HCT116 (cell line): ENCODE measurements at regions not wholly inside any gene's neighbourhood (a gene's known extent, or its start where the extent isn't known, plus 50 kb on each side); places are given as distances from the start of the nearest gene placed in this dataset.

Experiments
- ATAC-seq: fragments of 200-7000 bp; cut with Tn5 transposase; 2 replicates; pipeline ENCODE4 v1.9.1; 2020; ENCODE audit warnings: mild to moderate bottlenecking, moderate library complexity
- BruUV-seq: library from RNA; stranded (reverse); fragments of 400-500 nt; replicated peaks from 2 replicates; lab custom pipeline; 2021; lab: Mats Ljungman, UMichigan
- CTCF ChIA-PET: fragments of 300-600 bp; sonication (Branson Sonifier 250); formaldehyde crosslinking; loops from one replicate; lab custom pipeline; 2021; ENCODE audit warnings: antibody characterized with exemption; lab: Charles Lee
- POLR2A ChIA-PET: fragments of 300-600, 350-600 bp; sonication (Branson Sonifier 250); formaldehyde crosslinking; loops from one replicate; lab custom pipeline; 2021; ENCODE audit warnings: antibody characterized with exemption; lab: Charles Lee
- RAD21 ChIA-PET, 2 experiments: fragments of 300-600 bp; sonication (Branson Sonifier 250); formaldehyde crosslinking; loops; one replicate each; lab custom pipeline; 2023; ENCODE audit warnings: low total read pairs in 2 of 2; ENCODE audit not compliant: uncharacterized antibody in 2 of 2, unreplicated experiment in 2 of 2, low non-redundant PET in 1 of 2; lab: Charles Lee
- DNase-seq: peaks from one replicate; pipeline ENCODE4 v3.0.0-alpha.2; 2010; ENCODE audit warnings: low read depth, low spot score
- H2AFZ ChIP-seq: fragments of 200-600 bp; shearing (Covaris generic), sonication (generic); 2 replicates; pipeline ENCODE4 v1.6.1; 2017; ENCODE audit warnings: low read depth, mixed run types, mixed read lengths, antibody characterized with exemption, low read length; ENCODE audit not compliant: poor library complexity, severe bottlenecking
- H3K27ac ChIP-seq: 2 replicates; pipeline ENCODE4 v1.5.1; 2012; ENCODE audit warnings: low read depth, low read length
- H3K27me3 ChIP-seq: fragments of 200-600 bp; sonication (generic); 2 replicates; pipeline ENCODE4 v1.6.1; 2016; ENCODE audit warnings: mixed run types, low read length, mixed read lengths; ENCODE audit not compliant: insufficient read depth
- H3K36me3 ChIP-seq, 2 experiments: fragments of 200-500 bp in 1 of 2; fragments of 200-600 bp in 1 of 2; sonication (Bioruptor generic) in 1 of 2; sonication (generic) in 1 of 2; 2 replicates each; pipeline versions ENCODE4 v1.5.1 to v1.6.1; 2014 to 2016; ENCODE audit warnings: low read length in 2 of 2, inconsistent platforms in 1 of 2, mixed read lengths in 1 of 2, mixed run types in 1 of 2; ENCODE audit not compliant: insufficient read depth in 2 of 2, control insufficient read depth in 1 of 2
- H3K4me1 ChIP-seq, 2 experiments: fragments of 200-600 bp in 1 of 2; sonication (generic) in 1 of 2; 2 replicates each; pipeline versions ENCODE4 v1.5.1 to v1.6.1; 2012 to 2017; ENCODE audit warnings: low read length in 2 of 2, inconsistent platforms in 1 of 2, mild to moderate bottlenecking in 1 of 2, mixed read lengths in 1 of 2, mixed run types in 1 of 2, moderate library complexity in 1 of 2; ENCODE audit not compliant: insufficient read depth in 2 of 2, control insufficient read depth in 1 of 2
- H3K4me2 ChIP-seq: fragments of 200-600 bp; sonication (generic); 2 replicates; pipeline ENCODE4 v1.6.1; 2017; ENCODE audit warnings: mixed run types, low read length, mixed read lengths
- H3K4me3 ChIP-seq, 2 experiments: fragments of 200-600 bp in 1 of 2; sonication (generic) in 1 of 2; replicated peaks in 1 of 2; 2 replicates each; pipeline ENCODE4 v1.5.1; 2011 to 2016; ENCODE audit warnings: low read length in 2 of 2, control low read depth in 1 of 2, low read depth in 1 of 2, mild to moderate bottlenecking in 1 of 2, mixed read lengths in 1 of 2, mixed run types in 1 of 2
- H3K79me2 ChIP-seq: fragments of 200-600 bp; sonication (generic); 2 replicates; pipeline ENCODE4 v1.6.1; 2017; ENCODE audit warnings: mild to moderate bottlenecking, mixed run types, low read length, moderate library complexity, mixed read lengths; ENCODE audit not compliant: insufficient read depth
- H3K9ac ChIP-seq: fragments of 200-600 bp; sonication (generic); 2 replicates; pipeline ENCODE4 v1.6.1; 2016; ENCODE audit warnings: low read length, mixed read lengths
- H3K9me2 ChIP-seq: fragments of 200-600 bp; sonication (generic), shearing (Covaris generic); 2 replicates; pipeline ENCODE4 v1.6.1; 2017; ENCODE audit warnings: mixed run types, mild to moderate bottlenecking, moderate library complexity; ENCODE audit not compliant: insufficient read depth
- H3K9me3 ChIP-seq, 2 experiments: fragments of 200-500 bp in 1 of 2; fragments of 200-600 bp in 1 of 2; sonication (Bioruptor generic) in 1 of 2; sonication (generic) in 1 of 2; 2 replicates each; pipeline ENCODE4 v1.6.1; 2014 to 2017; ENCODE audit warnings: low read length in 2 of 2, mixed read lengths in 2 of 2, inconsistent platforms in 1 of 2, low read depth in 1 of 2, mild to moderate bottlenecking in 1 of 2, mixed run types in 1 of 2, moderate library complexity in 1 of 2; ENCODE audit not compliant: control insufficient read depth in 1 of 2, insufficient read depth in 1 of 2
- H4K20me1 ChIP-seq: fragments of 200-600 bp; sonication (generic), shearing (Covaris generic); 2 replicates; pipeline ENCODE4 v1.6.1; 2017; ENCODE audit warnings: mixed run types, mild to moderate bottlenecking, moderate library complexity; ENCODE audit not compliant: insufficient read depth
- EZH2 ChIP-seq: fragments of 200-600 bp; sonication (generic); IDR thresholded peaks from 2 replicates; pipeline ENCODE4 v1.6.1; 2017; ENCODE audit warnings: antibody characterized with exemption, mixed run types
- RAD21 ChIP-seq: IDR thresholded peaks from 2 replicates; pipeline ENCODE4 v1.6.1; 2012; ENCODE audit warnings: low read depth, mild to moderate bottlenecking
- intact Hi-C: fragments of 100-400 bp; cut with micrococcal nuclease; formaldehyde crosslinking; loops from 2 replicates; pipeline ENCODE4 v1.10.0; 2022
- TF ChIP-seq, protein P1 (sequence below): IDR thresholded peaks from 2 replicates; pipeline ENCODE4 v1.6.1; 2012
- TF ChIP-seq, protein P2 (sequence below), 3 experiments: fragments of 200-600 bp in 1 of 3; sonication (generic) in 1 of 3; IDR thresholded peaks in 2 of 3; conservative IDR thresholded peaks in 1 of 3; 2 replicates each; pipeline ENCODE4 v1.5.1; 2012 to 2017; ENCODE audit warnings: low read depth in 2 of 3, low read length in 2 of 3, antibody characterized with exemption in 1 of 3, borderline replicate concordance in 1 of 3, control low read depth in 1 of 3, mild to moderate bottlenecking in 1 of 3, mixed read lengths in 1 of 3, mixed run types in 1 of 3, moderate library complexity in 1 of 3; ENCODE audit not compliant: insufficient read depth in 1 of 3
- TF ChIP-seq, protein P3 (sequence below): IDR thresholded peaks from 2 replicates; pipeline ENCODE4 v1.6.1; 2011; ENCODE audit warnings: mild to moderate bottlenecking, low read length, moderate library complexity; ENCODE audit not compliant: insufficient replicate concordance; ENCODE audit errors: extremely low read depth

DNA sequence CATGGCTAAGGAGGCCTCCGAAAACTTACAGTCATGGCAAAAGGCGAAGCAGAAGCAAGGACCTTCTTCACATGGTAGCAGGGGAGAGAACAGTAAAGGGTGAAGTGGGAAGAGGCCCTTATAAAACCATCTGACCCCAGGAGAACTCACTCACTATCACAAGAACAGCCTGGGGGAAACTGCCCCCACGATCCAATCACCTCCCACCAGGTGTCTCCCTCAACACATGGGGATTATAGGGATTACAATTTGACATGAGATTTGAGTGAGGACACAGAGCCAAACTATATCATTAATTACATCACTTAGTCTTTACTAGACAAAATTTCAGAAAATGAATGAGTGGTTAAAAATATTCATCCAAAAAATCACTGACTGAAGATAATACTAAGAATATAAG is 453.6 kb downstream of the COL12A1 start:
- H3K9me2 ChIP-seq = no peaks in the 10 kb centered on the region
- no peak overlapping the region for H3K27ac ChIP-seq
- intact Hi-C loops = loop anchor here (2.0 kb wide), 1 partner anchor 452 kb away; no protein-coding TSS in a partner anchor
- H3K9ac ChIP-seq = no peak overlapping the region
- H4K20me1 ChIP-seq = no peaks in the 10 kb centered on the region
- no peaks in the 10 kb centered on the region for H3K36me3 ChIP-seq
- H2AFZ ChIP-seq = no peak overlapping the region
- BruUV-seq = no TSS peak
- ChIA-PET POLR2A (no interaction called here), CTCF (no interaction called here), RAD21 (no interaction called here)
- no peaks in the 10 kb centered on the region for H3K79me2 ChIP-seq
- H3K4me1 ChIP-seq = peaks cover 0 to 4% of the 10 kb centered on the region in 2 experiments; a peak in 1 of 4 replicates
- H3K4me3 ChIP-seq = no peak overlapping the region
- DNase-seq (no peak), ATAC-seq (peak; percentile 54)
- TF ChIP-seq RAD21 (peak; percentile 51), EZH2 (no peak)
- TF ChIP-seq, protein P1, sequence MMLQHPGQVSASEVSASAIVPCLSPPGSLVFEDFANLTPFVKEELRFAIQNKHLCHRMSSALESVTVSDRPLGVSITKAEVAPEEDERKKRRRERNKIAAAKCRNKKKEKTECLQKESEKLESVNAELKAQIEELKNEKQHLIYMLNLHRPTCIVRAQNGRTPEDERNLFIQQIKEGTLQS = no peak
- TF ChIP-seq, protein P2, sequence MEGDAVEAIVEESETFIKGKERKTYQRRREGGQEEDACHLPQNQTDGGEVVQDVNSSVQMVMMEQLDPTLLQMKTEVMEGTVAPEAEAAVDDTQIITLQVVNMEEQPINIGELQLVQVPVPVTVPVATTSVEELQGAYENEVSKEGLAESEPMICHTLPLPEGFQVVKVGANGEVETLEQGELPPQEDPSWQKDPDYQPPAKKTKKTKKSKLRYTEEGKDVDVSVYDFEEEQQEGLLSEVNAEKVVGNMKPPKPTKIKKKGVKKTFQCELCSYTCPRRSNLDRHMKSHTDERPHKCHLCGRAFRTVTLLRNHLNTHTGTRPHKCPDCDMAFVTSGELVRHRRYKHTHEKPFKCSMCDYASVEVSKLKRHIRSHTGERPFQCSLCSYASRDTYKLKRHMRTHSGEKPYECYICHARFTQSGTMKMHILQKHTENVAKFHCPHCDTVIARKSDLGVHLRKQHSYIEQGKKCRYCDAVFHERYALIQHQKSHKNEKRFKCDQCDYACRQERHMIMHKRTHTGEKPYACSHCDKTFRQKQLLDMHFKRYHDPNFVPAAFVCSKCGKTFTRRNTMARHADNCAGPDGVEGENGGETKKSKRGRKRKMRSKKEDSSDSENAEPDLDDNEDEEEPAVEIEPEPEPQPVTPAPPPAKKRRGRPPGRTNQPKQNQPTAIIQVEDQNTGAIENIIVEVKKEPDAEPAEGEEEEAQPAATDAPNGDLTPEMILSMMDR (IDR thresholded peaks at IDR 0.05 in 2 of 3, conservative IDR thresholded peaks at IDR 0.05 in 1 of 3; ENCODE audit: borderline replicate concordance in 1 of 3, insufficient read depth in 1 of 3, low read depth in 2 of 3, low read length in 2 of 3) = peak; percentile 17 to 30 (median 29); a peak in 4 of 6 replicates
- TF ChIP-seq, protein P3, sequence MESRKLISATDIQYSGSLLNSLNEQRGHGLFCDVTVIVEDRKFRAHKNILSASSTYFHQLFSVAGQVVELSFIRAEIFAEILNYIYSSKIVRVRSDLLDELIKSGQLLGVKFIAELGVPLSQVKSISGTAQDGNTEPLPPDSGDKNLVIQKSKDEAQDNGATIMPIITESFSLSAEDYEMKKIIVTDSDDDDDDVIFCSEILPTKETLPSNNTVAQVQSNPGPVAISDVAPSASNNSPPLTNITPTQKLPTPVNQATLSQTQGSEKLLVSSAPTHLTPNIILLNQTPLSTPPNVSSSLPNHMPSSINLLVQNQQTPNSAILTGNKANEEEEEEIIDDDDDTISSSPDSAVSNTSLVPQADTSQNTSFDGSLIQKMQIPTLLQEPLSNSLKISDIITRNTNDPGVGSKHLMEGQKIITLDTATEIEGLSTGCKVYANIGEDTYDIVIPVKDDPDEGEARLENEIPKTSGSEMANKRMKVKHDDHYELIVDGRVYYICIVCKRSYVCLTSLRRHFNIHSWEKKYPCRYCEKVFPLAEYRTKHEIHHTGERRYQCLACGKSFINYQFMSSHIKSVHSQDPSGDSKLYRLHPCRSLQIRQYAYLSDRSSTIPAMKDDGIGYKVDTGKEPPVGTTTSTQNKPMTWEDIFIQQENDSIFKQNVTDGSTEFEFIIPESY = no peak
- no peak overlapping the region for H3K4me2 ChIP-seq
- no peaks in the 10 kb centered on the region for H3K27me3 ChIP-seq
- H3K9me3 ChIP-seq = no peaks in the 10 kb centered on the region
